GM12864 (cell line): ENCODE measurements at regions not wholly inside any gene's neighbourhood (a gene's known extent, or its start where the extent isn't known, plus 50 kb on each side); places are given as distances from the start of the nearest gene placed in this dataset.

Source experiments
- DNase-seq: peaks from one replicate; pipeline ENCODE4 v3.0.0-alpha.2; 2011; ENCODE audit warnings: low read depth
- H3K4me3 ChIP-seq: 2 replicates; pipeline ENCODE4 v1.5.1; 2011; ENCODE audit warnings: mild to moderate bottlenecking, low read depth, low read length, control low read depth
- TF ChIP-seq, protein P1 (sequence below): IDR thresholded peaks from 2 replicates; pipeline ENCODE4 v1.5.1; 2011; ENCODE audit warnings: low read depth, mild to moderate bottlenecking, moderate library complexity, low read length, control low read depth, inconsistent platforms; ENCODE audit errors: missing control alignments

- no peak overlapping the region for H3K4me3 ChIP-seq
- DNase-seq, result no peak
- TF ChIP-seq, protein P1, sequence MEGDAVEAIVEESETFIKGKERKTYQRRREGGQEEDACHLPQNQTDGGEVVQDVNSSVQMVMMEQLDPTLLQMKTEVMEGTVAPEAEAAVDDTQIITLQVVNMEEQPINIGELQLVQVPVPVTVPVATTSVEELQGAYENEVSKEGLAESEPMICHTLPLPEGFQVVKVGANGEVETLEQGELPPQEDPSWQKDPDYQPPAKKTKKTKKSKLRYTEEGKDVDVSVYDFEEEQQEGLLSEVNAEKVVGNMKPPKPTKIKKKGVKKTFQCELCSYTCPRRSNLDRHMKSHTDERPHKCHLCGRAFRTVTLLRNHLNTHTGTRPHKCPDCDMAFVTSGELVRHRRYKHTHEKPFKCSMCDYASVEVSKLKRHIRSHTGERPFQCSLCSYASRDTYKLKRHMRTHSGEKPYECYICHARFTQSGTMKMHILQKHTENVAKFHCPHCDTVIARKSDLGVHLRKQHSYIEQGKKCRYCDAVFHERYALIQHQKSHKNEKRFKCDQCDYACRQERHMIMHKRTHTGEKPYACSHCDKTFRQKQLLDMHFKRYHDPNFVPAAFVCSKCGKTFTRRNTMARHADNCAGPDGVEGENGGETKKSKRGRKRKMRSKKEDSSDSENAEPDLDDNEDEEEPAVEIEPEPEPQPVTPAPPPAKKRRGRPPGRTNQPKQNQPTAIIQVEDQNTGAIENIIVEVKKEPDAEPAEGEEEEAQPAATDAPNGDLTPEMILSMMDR, result no peak
These were observed 1249.4 kb downstream of the LRFN5 start for GRCh38 chr14:42856106-42856505.

DNA sequence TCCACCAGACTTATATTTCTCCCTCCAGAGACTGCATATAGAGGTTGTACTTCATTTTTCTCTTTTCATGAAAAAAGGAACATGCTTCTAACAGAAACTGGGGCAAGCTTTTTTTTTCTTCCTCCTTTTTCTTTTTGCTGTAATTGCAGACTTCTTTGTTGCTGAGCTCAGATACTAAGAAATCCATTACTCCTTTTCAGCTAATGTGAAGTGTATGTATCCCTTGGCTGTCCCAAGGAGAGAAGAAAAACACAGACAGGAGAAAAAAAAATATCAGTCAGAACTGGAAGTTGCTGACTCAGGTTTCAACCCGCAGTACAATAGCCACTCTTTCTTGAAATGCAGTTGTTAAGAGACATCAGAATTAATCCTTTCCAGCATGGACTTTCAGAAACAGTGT lies 1248.4 kb downstream of the LRFN5 start:
- H3K4me3 ChIP-seq, result no peak overlapping the region
- TF ChIP-seq, protein P1, result no peak
- DNase-seq, result no peak

GRCh38 chr14:42854061-42854460 lies 1247.4 kb downstream of the LRFN5 start:
- TF ChIP-seq, protein P1, result no peak
- no peak for DNase-seq
- H3K4me3 ChIP-seq, result no peak overlapping the region

- no peak for DNase-seq
- H3K4me3 ChIP-seq, result no peak overlapping the region
- TF ChIP-seq, protein P1, result no peak
These were observed 1242.0 kb downstream of the LRFN5 start for GRCh38 chr14:42848652-42849051.

GRCh38 chr14:42814817-42815216 lies 1208.1 kb downstream of the LRFN5 start:
- DNase-seq, result no peak
- TF ChIP-seq, protein P1, result no peak
- H3K4me3 ChIP-seq, result no peak overlapping the region

DNA sequence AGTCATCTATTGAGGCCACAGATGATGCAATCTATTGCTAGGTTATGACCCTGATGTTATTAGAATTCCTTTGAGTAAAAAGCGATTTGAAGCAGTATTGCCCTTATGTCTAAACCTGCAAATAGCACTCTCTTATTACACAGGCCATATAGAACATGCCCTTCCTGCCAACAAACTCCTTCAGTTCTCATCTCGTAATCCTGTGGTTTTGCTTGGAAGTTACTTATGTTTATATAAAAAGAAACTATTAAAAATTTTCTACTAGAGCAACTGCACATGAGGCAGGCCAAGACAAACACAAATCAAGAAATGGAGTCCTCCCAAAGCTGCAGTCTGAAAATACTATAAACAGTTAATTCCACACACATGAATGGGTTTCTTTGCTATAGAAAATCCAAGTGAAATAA lies 1200.2 kb downstream of the LRFN5 start:
- TF ChIP-seq, protein P1, result no peak
- no peak overlapping the region for H3K4me3 ChIP-seq
- DNase-seq, result no peak

DNA sequence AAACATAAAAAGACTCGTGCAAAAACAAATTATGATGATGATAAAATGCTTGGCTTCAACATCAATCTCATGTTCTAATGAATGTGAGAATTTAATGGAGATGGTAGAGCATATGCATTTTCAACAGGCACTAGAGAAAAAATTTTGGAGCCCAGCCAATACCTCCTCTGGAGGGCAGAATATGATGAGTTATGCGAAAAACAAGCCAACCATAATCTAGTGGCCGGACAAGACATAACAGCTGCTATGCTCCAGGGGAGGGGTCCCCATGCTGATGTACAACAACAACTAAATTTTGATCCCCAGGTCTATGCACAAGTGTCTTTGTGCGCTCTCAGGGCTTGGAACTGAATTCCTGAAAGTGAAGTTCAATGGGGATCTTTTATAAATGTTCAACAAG lies 1197.5 kb downstream of the LRFN5 start:
- DNase-seq, result no peak
- H3K4me3 ChIP-seq, result no peak overlapping the region
- TF ChIP-seq, protein P1, result no peak
